PFSK-1 (cell line): ENCODE measurements at regions not wholly inside any gene's neighbourhood (a gene's known extent, or its start where the extent isn't known, plus 50 kb on each side); places are given as distances from the start of the nearest gene placed in this dataset.

Experiments
- FOXP2 ChIP-seq: optimal IDR thresholded peaks from 2 replicates; pipeline ENCODE3; 2011; ENCODE audit warnings: borderline replicate concordance, control low read depth, inconsistent platforms; ENCODE audit not compliant: insufficient read depth; ENCODE audit errors: extremely low read length, extremely low read depth
- POLR2AphosphoS5 ChIP-seq: IDR thresholded peaks from 2 replicates; pipeline ENCODE4 v1.6.1; 2012; ENCODE audit warnings: low read depth, mild to moderate bottlenecking, control low read depth, low read length, moderate library complexity
- REST ChIP-seq, 2 experiments: IDR thresholded peaks; 2 replicates each; pipeline versions ENCODE4 v1.6.1 to v1.8.0; 2011 to 2012; ENCODE audit warnings: low read depth in 2 of 2, low read length in 2 of 2, control low read depth in 1 of 2, inconsistent platforms in 1 of 2, mild to moderate bottlenecking in 1 of 2, moderate library complexity in 1 of 2; ENCODE audit not compliant: insufficient read depth in 1 of 2
- SIN3A ChIP-seq: IDR thresholded peaks from 2 replicates; pipeline ENCODE4 v1.6.1; 2012; ENCODE audit warnings: mild to moderate bottlenecking, low read length, moderate library complexity, borderline replicate concordance; ENCODE audit not compliant: insufficient read depth
- TAF1 ChIP-seq: IDR thresholded peaks from 2 replicates; pipeline ENCODE4 v1.6.1; 2012; ENCODE audit warnings: low read length, control low read depth, borderline replicate concordance; ENCODE audit not compliant: insufficient read depth

- TF ChIP-seq TAF1 (no peak), SIN3A (no peak), POLR2AphosphoS5 (no peak), FOXP2 (no peak), REST (IDR thresholded peaks at IDR 0.05; ENCODE audit: insufficient read depth in 1 of 2, low read depth in 2 of 2, low read length in 2 of 2) (no peak)
Observed at GRCh38 chr2:183267148-183267827, 143.0 kb downstream of the NUP35 start.

GRCh38 chr2:183269956-183270355 is 145.7 kb downstream of the NUP35 start:
- TF ChIP-seq SIN3A = no peak

DNA sequence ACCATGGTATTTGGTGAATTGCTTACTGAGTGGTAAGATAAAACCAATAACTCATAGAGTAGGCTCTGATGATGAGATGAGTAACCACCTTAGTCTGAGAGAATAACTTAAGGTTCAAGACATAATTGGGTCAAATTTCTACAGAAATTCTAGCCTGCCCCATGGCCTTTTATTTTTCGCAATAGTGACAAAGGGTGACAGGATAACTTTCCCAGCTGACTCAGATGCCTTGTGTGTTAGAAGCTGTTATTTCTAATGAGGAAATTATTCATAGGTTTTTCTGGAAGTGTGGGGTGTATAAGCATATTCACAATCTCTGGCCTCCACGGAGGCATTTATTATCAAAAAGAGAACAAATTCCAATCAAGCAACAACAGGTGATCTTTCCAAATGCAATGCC is 159.0 kb downstream of the NUP35 start:
- no peak for TF ChIP-seq REST (IDR thresholded peaks at IDR 0.05; ENCODE audit: insufficient read depth in 1 of 2, low read depth in 2 of 2, low read length in 2 of 2)
- no peak for TF ChIP-seq TAF1
- no peak for TF ChIP-seq POLR2AphosphoS5
- TF ChIP-seq SIN3A = no peak
- no peak for TF ChIP-seq FOXP2

GRCh38 chr2:183284606-183285005 is 160.4 kb downstream of the NUP35 start:
- TF ChIP-seq TAF1 (no peak), REST (IDR thresholded peaks at IDR 0.05; ENCODE audit: insufficient read depth in 1 of 2, low read depth in 2 of 2, low read length in 2 of 2) (no peak), POLR2AphosphoS5 (no peak), FOXP2 (no peak), SIN3A (no peak)

- TF ChIP-seq REST (IDR thresholded peaks at IDR 0.05; ENCODE audit: insufficient read depth in 1 of 2, low read depth in 2 of 2, low read length in 2 of 2) = no peak
- TF ChIP-seq TAF1 = no peak
- TF ChIP-seq FOXP2 = no peak
- no peak for TF ChIP-seq POLR2AphosphoS5
- TF ChIP-seq SIN3A = no peak
Observed at GRCh38 chr2:183291436-183291835, 167.2 kb downstream of the NUP35 start.
